ENCODE measurements at regions not wholly inside any gene's neighbourhood (a gene's known extent, or its start where the extent isn't known, plus 50 kb on each side); places are given as distances from the start of the nearest gene placed in this dataset.

- Histone ChIP-seq H3K4me2 (ENCODE audit: insufficient read depth, low read length) (no peak overlapping the region), H2AFZ (ENCODE audit: low read depth, low read length) (no peak overlapping the region), H3K36me3 (ENCODE audit: control insufficient read depth in 2 of 2, extremely low read depth in 1 of 2, insufficient read depth in 2 of 2, low read length in 2 of 2) (no peaks in the 10 kb centered on the region), H3K27ac (ENCODE audit: insufficient read depth, low read depth, low read length) (no peak overlapping the region), H3K9me1 (replicated peaks; ENCODE audit: control insufficient read depth, extremely low read depth, insufficient read depth, low read length) (no peaks in the 10 kb centered on the region), H4K20me1 (replicated peaks; ENCODE audit: control insufficient read depth, extremely low read depth, insufficient read depth, low read length) (no peaks in the 10 kb centered on the region), H3K4me3 (replicated peaks in 1 of 3; ENCODE audit: insufficient read depth in 1 of 3, low read depth in 1 of 3, low read length in 3 of 3) (no peak overlapping the region), H3K79me2 (ENCODE audit: control insufficient read depth, insufficient read depth, low read length) (no peaks in the 10 kb centered on the region), H3K4me1 (ENCODE audit: control insufficient read depth, extremely low read depth, insufficient read depth, low read length) (no peaks in the 10 kb centered on the region), H3K9ac (replicated peaks; ENCODE audit: extremely low read depth, insufficient read depth, low read length) (no peak overlapping the region), H3K27me3 (ENCODE audit: control insufficient read depth in 2 of 2, insufficient read depth in 2 of 2, low read length in 2 of 2) (peaks cover 0 to 3% of the 10 kb centered on the region in 2 experiments), H3K9me3 (replicated peaks; ENCODE audit: control insufficient read depth, insufficient read depth, low read length) (no peaks in the 10 kb centered on the region)
- dilution Hi-C loops (cut with MboI; ENCODE audit: extremely low pct_ligation_motif_present, low sequenced_read_pairs) (no loop called here), intact Hi-C loops (cut with micrococcal nuclease) (no loop called here)
- FAIRE-seq (no peak), DNase-seq (ENCODE audit: low read depth, low spot score) (no peak)
- ChIA-PET POLR2A (no interaction called here), CTCF (interaction anchor here (1.2 kb wide), 1 partner anchor 17 kb away, joined by 4 read pairs; no protein-coding TSS in a partner anchor)
- BruUV-seq (replicated peaks): no TSS peak
- no peak for TF ChIP-seq CTCF (IDR thresholded peaks at IDR 0.05; ENCODE audit: extremely low read depth in 1 of 2, insufficient read depth in 1 of 2, low read depth in 1 of 2, low read length in 2 of 2)
- TF ChIP-seq MYC (IDR thresholded peaks at IDR 0.05; ENCODE audit: low read depth, low read length): no peak
- TF ChIP-seq, protein P1, sequence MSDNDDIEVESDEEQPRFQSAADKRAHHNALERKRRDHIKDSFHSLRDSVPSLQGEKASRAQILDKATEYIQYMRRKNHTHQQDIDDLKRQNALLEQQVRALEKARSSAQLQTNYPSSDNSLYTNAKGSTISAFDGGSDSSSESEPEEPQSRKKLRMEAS (IDR thresholded peaks at IDR 0.05; ENCODE audit: insufficient read depth, insufficient read length): no peak
- no peak for TF ChIP-seq GATA2 (IDR thresholded peaks at IDR 0.05; ENCODE audit: insufficient read depth, insufficient read length, low read depth, low read length)
- no peak for TF ChIP-seq POLR2A (IDR thresholded peaks at IDR 0.05; ENCODE audit: low read depth, low read length)
- no peak for TF ChIP-seq POLR2AphosphoS5 (IDR thresholded peaks at IDR 0.05; ENCODE audit: insufficient read depth, low read depth, low read length)
- no peak for TF ChIP-seq FOS (IDR thresholded peaks at IDR 0.05; ENCODE audit: borderline replicate concordance, insufficient read depth, low read length)
- no peak for TF ChIP-seq EZH2 (IDR thresholded peaks at IDR 0.05; ENCODE audit: borderline replicate concordance, low read depth, low read length, severe bottlenecking)
These were observed 211.6 kb downstream of the CENPC start for GRCh38 chr4:67333664-67334063.

All from endothelial cell of umbilical vein (primary cell).